K562 (cell line): ENCODE measurements at regions not wholly inside any gene's neighbourhood (a gene's known extent, or its start where the extent isn't known, plus 50 kb on each side); places are given as distances from the start of the nearest gene placed in this dataset.

Source experiments
- ATAC-seq: fragments of 200-7000 bp; cut with Tn5 transposase; 3 replicates; pipeline ENCODE4 v1.9.1; 2020; ENCODE audit warnings: moderate library complexity
- BruUV-seq: library from RNA; stranded (reverse); fragments of 400-500 nt; replicated peaks from 2 replicates; lab custom pipeline; 2021; lab: Mats Ljungman, UMichigan
- CTCF ChIA-PET: fragments of 300-600 bp; formaldehyde crosslinking; extraction: SDS; loops from one replicate; lab custom pipeline; 2021; ENCODE audit warnings: low intra/inter-chr PET ratio; lab: Yijun Ruan, JAX
- POLR2A ChIA-PET: fragments of 300-600, 350-650 bp; sonication (Branson Sonifier 250); formaldehyde crosslinking; extraction: SDS; loops from one replicate; lab custom pipeline; 2021; ENCODE audit warnings: antibody characterized with exemption, inconsistent platforms; lab: Yijun Ruan, JAX
- DNase-seq, 4 experiments: peaks; one replicate each; pipeline versions ENCODE4 v3.0.0 to v3.0.0-alpha.2; 2011 to 2018; ENCODE audit warnings: low spot score in 3 of 4, mixed read lengths in 3 of 4; ENCODE audit errors: extremely low read depth in 1 of 4
- FAIRE-seq: peaks from 2 replicates; lab custom pipeline; 2011; peaks lifted over from hg19 to GRCh38; lab: Jason Lieb, UNC
- H2AFZ ChIP-seq: 2 replicates; pipeline ENCODE4 v1.6.0; 2011; ENCODE audit warnings: low read depth, low read length, control low read depth, inconsistent platforms
- H3K27ac ChIP-seq: fragments of 200-600 bp; 3 replicates; pipeline ENCODE4 v1.8.0; 2011; ENCODE audit warnings: low read depth, mild to moderate bottlenecking, control low read depth, inconsistent platforms, low read length, moderate library complexity, mixed read lengths; ENCODE audit errors: extremely low read depth
- H3K27me3 ChIP-seq, 2 experiments: fragments of 300-600 bp in 1 of 2; 2 replicates in 1 of 2; 3 replicates in 1 of 2; pipeline versions ENCODE4 v1.6.0 to v1.8.0; 2011; ENCODE audit warnings: inconsistent platforms in 2 of 2, low read length in 2 of 2, mild to moderate bottlenecking in 1 of 2, mixed read lengths in 1 of 2, moderate library complexity in 1 of 2; ENCODE audit not compliant: control insufficient read depth in 2 of 2, insufficient read depth in 2 of 2
- H3K36me3 ChIP-seq: fragments of 300-600 bp; 3 replicates; pipeline ENCODE4 v1.8.0; 2011; ENCODE audit warnings: mild to moderate bottlenecking, low read length, inconsistent platforms; ENCODE audit not compliant: control insufficient read depth, insufficient read depth
- H3K4me1 ChIP-seq, 2 experiments: fragments of 200-600 bp in 1 of 2; replicated peaks in 1 of 2; 2 replicates in 1 of 2; 3 replicates in 1 of 2; pipeline versions ENCODE4 v1.5.1 to v1.8.0; 2011; ENCODE audit warnings: inconsistent platforms in 2 of 2, low read length in 2 of 2, mild to moderate bottlenecking in 1 of 2, mixed read lengths in 1 of 2, moderate library complexity in 1 of 2; ENCODE audit not compliant: control insufficient read depth in 2 of 2, insufficient read depth in 2 of 2
- H3K4me2 ChIP-seq: 2 replicates; pipeline ENCODE4 v1.6.1; 2011; ENCODE audit warnings: low read length, control low read depth, inconsistent platforms, mixed read lengths; ENCODE audit not compliant: insufficient read depth
- H3K4me3 ChIP-seq: fragments of 200-600 bp; sonication (generic), shearing (Covaris generic); 2 replicates; pipeline ENCODE4 v1.5.1; 2016; ENCODE audit warnings: control low read depth, inconsistent platforms
- H3K79me2 ChIP-seq: fragments of 200-600 bp; 3 replicates; pipeline ENCODE4 v1.8.0; 2011; ENCODE audit warnings: low read length, inconsistent platforms; ENCODE audit not compliant: control insufficient read depth, insufficient read depth
- H3K9ac ChIP-seq, 2 experiments: 2 replicates each; pipeline versions ENCODE4 v1.6.0 to v1.6.1; 2011; ENCODE audit warnings: low read depth in 2 of 2, low read length in 2 of 2, control low read depth in 1 of 2, inconsistent platforms in 1 of 2, mild to moderate bottlenecking in 1 of 2, mixed read lengths in 1 of 2; ENCODE audit not compliant: insufficient read depth in 1 of 2
- H3K9me1 ChIP-seq: one replicate; pipeline ENCODE4 v1.6.0; 2011; ENCODE audit warnings: inconsistent platforms, mild to moderate bottlenecking, low read length, moderate library complexity; ENCODE audit not compliant: control insufficient read depth, insufficient read depth
- H3K9me3 ChIP-seq: replicated peaks from 2 replicates; pipeline ENCODE4 v1.5.1; 2011; ENCODE audit warnings: low read depth, low read length, inconsistent platforms; ENCODE audit not compliant: control insufficient read depth, insufficient read depth
- H4K20me1 ChIP-seq: replicated peaks from 2 replicates; pipeline ENCODE4 v1.6.1; 2011; ENCODE audit warnings: low read length, inconsistent platforms, mixed read lengths; ENCODE audit not compliant: control insufficient read depth, insufficient read depth
- CEBPG ChIP-seq, 3 experiments: fragments of 200-800 bp in 1 of 3; sonication (Bioruptor generic) in 1 of 3; sonication (generic) in 1 of 3; formaldehyde crosslinking in 1 of 3; IDR thresholded peaks in 2 of 3; conservative IDR thresholded peaks in 1 of 3; 2 replicates each; pipeline versions ENCODE4 v1.6.1 to v1.8.0; 2016 to 2022; ENCODE audit warnings: missing compliant biosample characterization in 2 of 3, missing genetic modification characterization in 2 of 3, mild to moderate bottlenecking in 1 of 3, missing genetic modification reagents in 1 of 3
- KLF6 ChIP-seq: fragments of 250-450 bp; sonication (Bioruptor Pico); IDR thresholded peaks from 2 replicates; pipeline ENCODE4 v1.4.0; 2020; ENCODE audit warnings: mild to moderate bottlenecking, moderate library complexity, borderline replicate concordance
- MEF2D ChIP-seq: conservative IDR thresholded peaks from 2 replicates; pipeline ENCODE4 v1.6.1; 2016; ENCODE audit warnings: low read depth, missing genetic modification characterization, missing compliant biosample characterization
- PRPF4 ChIP-seq: fragments of 200-400 bp; formaldehyde crosslinking; IDR thresholded peaks from one replicate; pipeline ENCODE4 v1.6.1; 2017; ENCODE audit warnings: low read length, low read depth, mild to moderate bottlenecking; ENCODE audit not compliant: insufficient read depth, poor library complexity, severe bottlenecking
- RFX1 ChIP-seq: fragments of 450-650 bp; IDR thresholded peaks from 2 replicates; pipeline ENCODE4 v1.6.1; 2016; ENCODE audit warnings: mild to moderate bottlenecking, moderate library complexity
- RHOXF2B ChIP-seq: fragments of 250-450 bp; sonication (Bioruptor Pico); conservative IDR thresholded peaks from 2 replicates; pipeline ENCODE4 v1.5.1; 2021
- SFPQ ChIP-seq: fragments of 200-400 bp; formaldehyde crosslinking; IDR thresholded peaks from 2 replicates; pipeline ENCODE4 v1.6.1; 2017; ENCODE audit warnings: mild to moderate bottlenecking, low read depth, low read length, moderate library complexity
- SRSF7 ChIP-seq: fragments of 200-400 bp; formaldehyde crosslinking; optimal IDR thresholded peaks from 2 replicates; pipeline ENCODE3; 2017; ENCODE audit warnings: mild to moderate bottlenecking, low read depth, low read length
- TSC22D4 ChIP-seq: fragments of 450-650 bp; IDR thresholded peaks from 2 replicates; pipeline ENCODE4 v1.6.1; 2016; ENCODE audit warnings: missing genetic modification characterization, missing biosample characterization, control low read depth
- WGBS: fragments of 100-300 bp; shearing (Covaris generic); methylation state at CpG from one replicate; pipeline ENCODE4 v1.1.6; 2016; ENCODE audit warnings: low coverage, mixed read lengths; ENCODE audit not compliant: insufficient coverage; ENCODE audit errors: missing lambda C conversion rate; 5-methylcytosine and 5-hydroxymethylcytosine counted together
- in situ Hi-C: fragments of 300-500 bp; cut with MboI; formaldehyde crosslinking; loops from 4 replicates; pipeline ENCODE4 v1.15.0; 2018; ENCODE audit warnings: inconsistent platforms, mixed read lengths
- intact Hi-C: fragments of 100-400 bp; cut with micrococcal nuclease; formaldehyde crosslinking; loops from 2 replicates; pipeline ENCODE4 v1.14.2; 2022
- TF ChIP-seq, protein P1 (sequence below): fragments of 450-650 bp; IDR thresholded peaks from 2 replicates; pipeline ENCODE4 v1.6.1; 2016; ENCODE audit warnings: antibody characterized with exemption

- no peak for TF ChIP-seq PRPF4
- TF ChIP-seq MEF2D (tag) = no peak
- TF ChIP-seq KLF6 (CRISPR knock-in tag) = no peak
- no peak for TF ChIP-seq RHOXF2B (CRISPR knock-in tag)
- TF ChIP-seq, protein P1, sequence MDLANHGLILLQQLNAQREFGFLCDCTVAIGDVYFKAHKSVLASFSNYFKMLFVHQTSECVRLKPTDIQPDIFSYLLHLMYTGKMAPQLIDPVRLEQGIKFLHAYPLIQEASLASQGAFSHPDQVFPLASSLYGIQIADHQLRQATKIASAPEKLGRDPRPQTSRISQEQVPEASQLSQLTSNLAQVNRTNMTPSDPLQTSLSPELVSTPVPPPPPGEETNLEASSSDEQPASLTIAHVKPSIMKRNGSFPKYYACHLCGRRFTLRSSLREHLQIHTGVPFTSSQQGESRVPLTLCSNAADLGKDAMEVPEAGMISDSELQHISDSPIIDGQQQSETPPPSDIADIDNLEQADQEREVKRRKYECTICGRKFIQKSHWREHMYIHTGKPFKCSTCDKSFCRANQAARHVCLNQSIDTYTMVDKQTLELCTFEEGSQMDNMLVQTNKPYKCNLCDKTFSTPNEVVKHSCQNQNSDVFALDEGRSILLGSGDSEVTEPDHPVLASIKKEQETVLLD = no peak
These were observed 236.6 kb upstream of the ACTBL2 start (continued) for GRCh38 chr5:57719216-57719615.

DNA sequence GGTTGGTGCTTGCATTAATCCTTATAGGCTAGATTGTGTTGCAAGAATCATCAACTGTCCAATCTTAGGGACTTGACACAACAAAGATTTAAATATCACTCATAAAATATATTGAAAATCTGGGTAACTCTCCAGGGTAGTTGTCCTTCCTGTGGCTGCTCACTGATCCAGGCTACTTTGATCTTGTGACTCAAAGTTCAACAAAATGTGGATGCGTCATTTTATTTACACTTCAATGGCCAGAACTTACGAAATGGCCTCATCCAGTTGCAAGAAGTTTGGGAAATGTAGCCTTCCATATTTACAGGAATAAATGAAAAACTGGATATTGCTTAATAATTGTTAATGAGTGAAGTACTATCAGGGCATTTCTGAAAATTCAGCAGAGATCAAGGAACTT is 235.5 kb upstream of the ACTBL2 start:
- Histone ChIP-seq H3K27ac (no peak overlapping the region), H3K9ac (no peak overlapping the region), H3K4me3 (no peak overlapping the region), H3K36me3 (no peaks in the 10 kb centered on the region), H2AFZ (no peak overlapping the region), H3K79me2 (no peaks in the 10 kb centered on the region), H3K27me3 (no peaks in the 10 kb centered on the region), H3K9me3 (no peaks in the 10 kb centered on the region), H3K4me2 (no peak overlapping the region), H3K9me1 (no peaks in the 10 kb centered on the region), H3K4me1 (no peaks in the 10 kb centered on the region), H4K20me1 (no peaks in the 10 kb centered on the region)
- no peak for DNase-seq
- whole genome bisulfite sequencing = 3% methylated on average over 2 of the region's 2 CpGs
- ChIA-PET POLR2A (no interaction called here), CTCF (no interaction called here)
- TF ChIP-seq SFPQ = no peak
- TF ChIP-seq TSC22D4 = no peak
- TF ChIP-seq SRSF7 = no peak
- TF ChIP-seq RFX1 = no peak
- no peak for TF ChIP-seq CEBPG (CRISPR knock-in tag; IDR thresholded peaks at IDR 0.05)
- peak; percentile 15 to 42; a peak in 2 of 4 replicates for TF ChIP-seq CEBPG (tag; conservative IDR thresholded peaks at IDR 0.05 in 1 of 2, IDR thresholded peaks at IDR 0.05 in 1 of 2)
- BruUV-seq = no TSS peak
- ATAC-seq = no peak
- in situ Hi-C loops = no loop called here
- FAIRE-seq = no peak
- intact Hi-C loops = no loop called here
